WERI-Rb-1 (cell line): ENCODE measurements at regions not wholly inside any gene's neighbourhood (a gene's known extent, or its start where the extent isn't known, plus 50 kb on each side); places are given as distances from the start of the nearest gene placed in this dataset.

Source experiments
- DNase-seq: peaks from one replicate; pipeline ENCODE4 v3.0.0-alpha.2; 2020
- H3K27ac ChIP-seq: fragments of 250-450 bp; sonication (Bioruptor Pico); 2 replicates; pipeline ENCODE4 v1.5.1; 2020; ENCODE audit warnings: mild to moderate bottlenecking, moderate library complexity
- H3K27me3 ChIP-seq: fragments of 250-450 bp; sonication (Bioruptor Pico); 2 replicates; pipeline ENCODE4 v1.5.1; 2021; ENCODE audit warnings: mild to moderate bottlenecking, low read depth, moderate library complexity; ENCODE audit not compliant: insufficient read depth, severe bottlenecking
- H3K36me3 ChIP-seq: fragments of 250-450 bp; sonication (Bioruptor Pico); 2 replicates; pipeline ENCODE4 v1.5.1; 2020; ENCODE audit warnings: mild to moderate bottlenecking, moderate library complexity
- H3K4me3 ChIP-seq: 2 replicates; pipeline ENCODE4 v1.5.1; 2011; ENCODE audit warnings: low read depth, mild to moderate bottlenecking, control low read depth, low read length
- H3K9me3 ChIP-seq: fragments of 250-450 bp; sonication (Bioruptor Pico); 2 replicates; pipeline ENCODE4 v1.5.1; 2021; ENCODE audit warnings: mild to moderate bottlenecking, moderate library complexity; ENCODE audit not compliant: severe bottlenecking
- TF ChIP-seq, protein P1 (sequence below): IDR thresholded peaks from 2 replicates; pipeline ENCODE4 v1.5.1; 2011; ENCODE audit warnings: low read depth, mild to moderate bottlenecking, control low read depth, inconsistent platforms, low read length

DNA sequence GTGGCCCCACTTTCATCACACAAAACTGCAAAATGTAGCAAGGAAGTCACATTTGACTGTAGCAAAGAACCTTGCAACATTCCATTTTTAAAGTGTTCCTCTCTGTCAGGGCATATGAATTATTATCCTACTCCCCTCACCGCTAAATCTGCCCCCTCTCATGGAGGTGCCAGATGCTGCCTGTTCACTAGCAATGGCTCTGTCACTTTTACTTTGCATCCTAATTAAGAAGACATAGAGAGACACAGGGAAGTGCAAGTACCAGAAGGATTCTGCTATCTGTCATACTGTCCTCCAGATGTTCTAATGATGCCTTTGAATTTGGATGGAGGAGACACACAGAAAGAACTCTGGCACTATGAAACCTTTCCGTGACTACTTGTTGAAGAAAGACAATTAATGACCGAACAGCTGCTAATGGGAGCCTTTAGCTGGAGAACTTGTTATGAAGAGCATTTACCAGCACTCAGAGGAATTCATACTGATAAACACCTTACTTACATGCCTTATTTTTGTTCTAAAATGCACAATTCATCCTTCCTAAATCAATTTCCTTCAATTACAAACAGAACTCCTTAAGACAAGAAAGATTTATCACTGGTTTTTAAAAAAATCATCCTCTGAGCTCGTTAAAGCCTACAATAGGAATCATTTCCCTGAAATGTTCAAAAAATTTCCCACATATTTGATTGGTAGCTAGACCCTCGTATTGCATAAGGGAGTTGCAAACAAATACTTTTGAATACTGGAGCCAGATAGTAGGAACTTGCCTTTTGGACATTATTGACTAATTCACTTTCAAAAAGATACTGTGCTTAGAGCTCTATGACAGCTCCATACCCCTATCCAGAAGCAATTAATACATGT is 292.6 kb downstream of the UBE3D start:
- H3K27me3 ChIP-seq: no peaks in the 10 kb centered on the region
- no peak overlapping the region for H3K4me3 ChIP-seq
- H3K27ac ChIP-seq: no peak overlapping the region
- TF ChIP-seq, protein P1, sequence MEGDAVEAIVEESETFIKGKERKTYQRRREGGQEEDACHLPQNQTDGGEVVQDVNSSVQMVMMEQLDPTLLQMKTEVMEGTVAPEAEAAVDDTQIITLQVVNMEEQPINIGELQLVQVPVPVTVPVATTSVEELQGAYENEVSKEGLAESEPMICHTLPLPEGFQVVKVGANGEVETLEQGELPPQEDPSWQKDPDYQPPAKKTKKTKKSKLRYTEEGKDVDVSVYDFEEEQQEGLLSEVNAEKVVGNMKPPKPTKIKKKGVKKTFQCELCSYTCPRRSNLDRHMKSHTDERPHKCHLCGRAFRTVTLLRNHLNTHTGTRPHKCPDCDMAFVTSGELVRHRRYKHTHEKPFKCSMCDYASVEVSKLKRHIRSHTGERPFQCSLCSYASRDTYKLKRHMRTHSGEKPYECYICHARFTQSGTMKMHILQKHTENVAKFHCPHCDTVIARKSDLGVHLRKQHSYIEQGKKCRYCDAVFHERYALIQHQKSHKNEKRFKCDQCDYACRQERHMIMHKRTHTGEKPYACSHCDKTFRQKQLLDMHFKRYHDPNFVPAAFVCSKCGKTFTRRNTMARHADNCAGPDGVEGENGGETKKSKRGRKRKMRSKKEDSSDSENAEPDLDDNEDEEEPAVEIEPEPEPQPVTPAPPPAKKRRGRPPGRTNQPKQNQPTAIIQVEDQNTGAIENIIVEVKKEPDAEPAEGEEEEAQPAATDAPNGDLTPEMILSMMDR: no peak
- no peak for DNase-seq
- no peaks in the 10 kb centered on the region for H3K36me3 ChIP-seq
- no peaks in the 10 kb centered on the region for H3K9me3 ChIP-seq

GRCh38 chr6:82775361-82775760 is 290.3 kb downstream of the UBE3D start:
- no peak for DNase-seq

DNA sequence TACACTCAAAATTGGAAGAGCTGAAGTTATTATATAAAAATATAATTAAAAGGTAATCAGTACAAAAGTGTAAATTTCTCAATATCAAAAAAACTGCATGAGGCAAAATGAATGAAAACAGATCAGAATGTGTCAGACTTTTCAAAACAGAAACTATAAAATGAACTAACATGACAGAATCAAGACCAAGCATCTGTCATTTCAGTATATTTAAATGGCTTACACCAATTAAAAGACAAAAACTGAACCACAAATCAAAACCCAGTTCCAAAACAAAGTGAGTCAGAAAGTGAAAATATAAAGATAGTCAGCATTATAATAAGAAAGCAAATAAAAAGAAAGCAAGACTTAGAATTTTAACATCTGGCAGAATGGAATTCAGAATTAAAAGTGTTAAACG is 289.7 kb downstream of the UBE3D start:
- no peak overlapping the region for H3K4me3 ChIP-seq
- H3K9me3 ChIP-seq: no peaks in the 10 kb centered on the region
- H3K27ac ChIP-seq: no peak overlapping the region
- H3K27me3 ChIP-seq: no peaks in the 10 kb centered on the region
- DNase-seq: no peak
- H3K36me3 ChIP-seq: no peaks in the 10 kb centered on the region
- TF ChIP-seq, protein P1: no peak

More at GRCh38 chr6:82775361-82775760, 290.3 kb downstream of the UBE3D start:
- TF ChIP-seq, protein P1: no peak
- H3K27me3 ChIP-seq: no peaks in the 10 kb centered on the region
- H3K27ac ChIP-seq: no peak overlapping the region
- H3K9me3 ChIP-seq: no peaks in the 10 kb centered on the region
- H3K36me3 ChIP-seq: no peaks in the 10 kb centered on the region
- no peak overlapping the region for H3K4me3 ChIP-seq

GRCh38 chr6:82779041-82779440 is 286.6 kb downstream of the UBE3D start:
- DNase-seq: no peak
- no peaks in the 10 kb centered on the region for H3K27me3 ChIP-seq
- no peak overlapping the region for H3K4me3 ChIP-seq
- H3K36me3 ChIP-seq: no peaks in the 10 kb centered on the region
- TF ChIP-seq, protein P1: no peak
- H3K27ac ChIP-seq: no peak overlapping the region
- no peaks in the 10 kb centered on the region for H3K9me3 ChIP-seq

DNA sequence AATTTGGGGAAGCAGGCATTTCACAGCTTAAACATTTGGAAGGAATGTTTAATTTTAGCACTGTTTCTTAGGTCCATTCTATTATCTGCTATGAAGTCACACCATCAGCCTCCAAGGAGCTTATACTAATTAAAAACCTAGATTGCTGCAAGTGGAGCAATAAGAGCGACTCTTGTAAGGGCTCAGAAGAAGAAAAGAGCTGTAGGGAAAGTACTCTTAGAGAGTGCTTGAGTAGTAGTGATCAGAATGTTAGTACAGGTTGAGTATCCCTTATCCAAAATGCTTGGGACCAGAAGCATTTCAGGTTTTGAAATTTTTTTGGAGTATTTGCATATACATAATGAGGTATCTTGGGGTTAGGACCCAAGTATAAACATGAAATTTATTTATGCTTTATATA is 285.3 kb downstream of the UBE3D start:
- H3K9me3 ChIP-seq: no peaks in the 10 kb centered on the region
- H3K27ac ChIP-seq: no peak overlapping the region
- no peaks in the 10 kb centered on the region for H3K27me3 ChIP-seq
- DNase-seq: no peak
- no peak overlapping the region for H3K4me3 ChIP-seq
- TF ChIP-seq, protein P1: no peak
- no peaks in the 10 kb centered on the region for H3K36me3 ChIP-seq
